ENCODE measurements at regions not wholly inside any gene's neighbourhood (a gene's known extent, or its start where the extent isn't known, plus 50 kb on each side); places are given as distances from the start of the nearest gene placed in this dataset.

- TF ChIP-seq ZNF274 (IDR thresholded peaks at IDR 0.05; ENCODE audit: low read depth, low read length), result no peak
- TF ChIP-seq YY1 (IDR thresholded peaks at IDR 0.05; ENCODE audit: insufficient read depth, insufficient read length), result no peak
These were observed 356.4 kb upstream of the TSHZ3 start for GRCh38 chr19:31705656-31706055.
